ENCODE measurements at regions not wholly inside any gene's neighbourhood (a gene's known extent, or its start where the extent isn't known, plus 50 kb on each side); places are given as distances from the start of the nearest gene placed in this dataset.

- Histone ChIP-seq H3K9me3 (ENCODE audit: control insufficient read depth in 1 of 2, low read length in 2 of 2) (no peaks in the 10 kb centered on the region), H3K36me3 (ENCODE audit: control insufficient read depth in 1 of 2, insufficient read depth in 2 of 2, low read length in 2 of 2) (no peaks in the 10 kb centered on the region), H3K27me3 (ENCODE audit: low read depth, low read length) (no peaks in the 10 kb centered on the region), H3K4me3 (ENCODE audit: low read depth in 1 of 2, low read length in 2 of 2) (no peak overlapping the region), H3K27ac (ENCODE audit: low read length) (no peak overlapping the region), H3K4me1 (ENCODE audit: control insufficient read depth in 1 of 2, insufficient read depth in 2 of 2, low read length in 2 of 2) (no peaks in the 10 kb centered on the region)
Measured at GRCh38 chr18:28904789-28905364, 727.9 kb upstream of the CDH2 start.

- H3K36me3 ChIP-seq (ENCODE audit: control insufficient read depth in 1 of 2, insufficient read depth in 2 of 2, low read length in 2 of 2) = no peaks in the 10 kb centered on the region
- no peaks in the 10 kb centered on the region for H3K4me1 ChIP-seq (ENCODE audit: control insufficient read depth in 1 of 2, insufficient read depth in 2 of 2, low read length in 2 of 2)
- H3K27me3 ChIP-seq (ENCODE audit: low read depth, low read length) = no peaks in the 10 kb centered on the region
- no peak overlapping the region for H3K27ac ChIP-seq (ENCODE audit: low read length)
- H3K9me3 ChIP-seq (ENCODE audit: control insufficient read depth in 1 of 2, low read length in 2 of 2) = no peaks in the 10 kb centered on the region
- no peak overlapping the region for H3K4me3 ChIP-seq (ENCODE audit: low read depth in 1 of 2, low read length in 2 of 2)
Measured at GRCh38 chr18:28903306-28903705, 726.4 kb upstream of the CDH2 start.

GRCh38 chr18:28890791-28891190 is 713.9 kb upstream of the CDH2 start:
- H3K27me3 ChIP-seq (ENCODE audit: low read depth, low read length) = no peaks in the 10 kb centered on the region
- H3K4me1 ChIP-seq (ENCODE audit: control insufficient read depth in 1 of 2, insufficient read depth in 2 of 2, low read length in 2 of 2) = no peaks in the 10 kb centered on the region
- H3K4me3 ChIP-seq (ENCODE audit: low read depth in 1 of 2, low read length in 2 of 2) = no peak overlapping the region
- H3K27ac ChIP-seq (ENCODE audit: low read length) = no peak overlapping the region
- H3K9me3 ChIP-seq (ENCODE audit: control insufficient read depth in 1 of 2, low read length in 2 of 2) = peaks cover 0 to 3% of the 10 kb centered on the region in 2 donors
- no peaks in the 10 kb centered on the region for H3K36me3 ChIP-seq (ENCODE audit: control insufficient read depth in 1 of 2, insufficient read depth in 2 of 2, low read length in 2 of 2)

DNA sequence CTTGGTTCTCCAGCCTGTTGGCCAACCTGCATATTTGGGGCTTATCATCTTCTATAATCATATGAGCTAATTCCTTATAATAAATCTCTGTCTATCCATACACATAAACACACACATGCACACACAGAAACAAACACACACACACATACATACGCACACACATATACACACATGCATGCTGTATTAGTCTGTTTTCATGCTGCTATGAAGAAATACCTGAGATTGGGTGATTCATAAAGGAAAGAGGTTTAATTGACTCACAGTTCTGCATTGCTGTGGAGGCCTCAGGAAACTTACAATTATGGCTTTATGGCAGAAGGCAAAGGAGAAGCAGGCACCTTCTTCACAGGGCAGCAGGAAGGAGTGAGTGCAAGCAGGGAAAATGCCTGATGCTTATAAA is 707.4 kb upstream of the CDH2 start:
- Histone ChIP-seq H3K27me3 (ENCODE audit: low read depth, low read length) (no peaks in the 10 kb centered on the region), H3K36me3 (ENCODE audit: control insufficient read depth in 1 of 2, insufficient read depth in 2 of 2, low read length in 2 of 2) (no peaks in the 10 kb centered on the region), H3K27ac (ENCODE audit: low read length) (no peak overlapping the region), H3K4me1 (ENCODE audit: control insufficient read depth in 1 of 2, insufficient read depth in 2 of 2, low read length in 2 of 2) (no peaks in the 10 kb centered on the region), H3K4me3 (ENCODE audit: low read depth in 1 of 2, low read length in 2 of 2) (no peak overlapping the region), H3K9me3 (ENCODE audit: control insufficient read depth in 1 of 2, low read length in 2 of 2) (peaks cover 0 to 3% of the 10 kb centered on the region in 2 donors)

GRCh38 chr18:28880856-28881255 is 703.9 kb upstream of the CDH2 start:
- Histone ChIP-seq H3K9me3 (ENCODE audit: control insufficient read depth in 1 of 2, low read length in 2 of 2) (no peaks in the 10 kb centered on the region), H3K27ac (ENCODE audit: low read length) (no peak overlapping the region), H3K36me3 (ENCODE audit: control insufficient read depth in 1 of 2, insufficient read depth in 2 of 2, low read length in 2 of 2) (no peaks in the 10 kb centered on the region), H3K4me1 (ENCODE audit: control insufficient read depth in 1 of 2, insufficient read depth in 2 of 2, low read length in 2 of 2) (no peaks in the 10 kb centered on the region), H3K4me3 (ENCODE audit: low read depth in 1 of 2, low read length in 2 of 2) (no peak overlapping the region), H3K27me3 (ENCODE audit: low read depth, low read length) (no peaks in the 10 kb centered on the region)

DNA sequence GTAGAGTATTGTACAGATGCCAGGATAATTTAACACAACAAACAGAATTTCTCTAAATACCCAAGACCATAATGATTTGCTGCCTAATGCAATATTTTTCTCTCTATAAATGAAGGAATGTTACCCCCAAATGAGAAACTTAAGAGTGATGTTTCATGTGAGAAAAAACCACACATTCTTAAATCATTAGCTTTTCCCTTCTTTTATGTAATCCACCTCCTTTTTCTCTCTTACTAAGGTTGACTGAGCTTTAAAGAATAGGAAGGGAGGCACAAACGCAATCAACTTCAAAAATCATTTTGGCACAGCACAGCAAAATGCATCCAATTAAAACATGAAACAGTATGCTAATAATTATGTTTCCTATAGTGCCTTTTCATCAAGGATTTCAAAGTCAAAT is 698.1 kb upstream of the CDH2 start:
- Histone ChIP-seq H3K36me3 (ENCODE audit: control insufficient read depth in 1 of 2, insufficient read depth in 2 of 2, low read length in 2 of 2) (no peaks in the 10 kb centered on the region), H3K4me1 (ENCODE audit: control insufficient read depth in 1 of 2, insufficient read depth in 2 of 2, low read length in 2 of 2) (no peaks in the 10 kb centered on the region), H3K27ac (ENCODE audit: low read length) (no peak overlapping the region), H3K4me3 (ENCODE audit: low read depth in 1 of 2, low read length in 2 of 2) (no peak overlapping the region), H3K27me3 (ENCODE audit: low read depth, low read length) (no peaks in the 10 kb centered on the region), H3K9me3 (ENCODE audit: control insufficient read depth in 1 of 2, low read length in 2 of 2) (no peaks in the 10 kb centered on the region)

DNA sequence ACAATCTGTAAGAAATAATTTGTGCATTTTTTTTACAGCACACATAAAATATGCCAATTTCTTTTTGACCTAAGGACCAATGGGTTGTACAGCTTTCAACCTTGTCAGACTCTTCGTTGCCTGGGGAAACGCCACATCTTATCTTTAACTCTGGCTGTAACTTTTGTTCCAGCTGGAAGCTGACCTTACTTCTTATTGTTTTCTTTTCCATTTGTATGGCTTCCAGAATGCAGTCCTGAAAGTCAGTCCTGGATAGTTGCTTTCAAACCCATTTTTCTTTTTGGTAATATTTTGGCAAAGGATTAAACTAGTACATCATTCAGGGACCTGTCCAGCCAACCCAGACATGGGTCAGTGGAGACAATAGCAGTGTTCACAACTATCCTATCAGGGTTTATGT is 686.5 kb upstream of the CDH2 start:
- H3K4me3 ChIP-seq (ENCODE audit: low read depth in 1 of 2, low read length in 2 of 2) = no peak overlapping the region
- H3K36me3 ChIP-seq (ENCODE audit: control insufficient read depth in 1 of 2, insufficient read depth in 2 of 2, low read length in 2 of 2) = no peaks in the 10 kb centered on the region
- H3K27ac ChIP-seq (ENCODE audit: low read length) = no peak overlapping the region
- H3K9me3 ChIP-seq (ENCODE audit: control insufficient read depth in 1 of 2, low read length in 2 of 2) = no peaks in the 10 kb centered on the region
- H3K27me3 ChIP-seq (ENCODE audit: low read depth, low read length) = no peaks in the 10 kb centered on the region
- H3K4me1 ChIP-seq (ENCODE audit: control insufficient read depth in 1 of 2, insufficient read depth in 2 of 2, low read length in 2 of 2) = no peaks in the 10 kb centered on the region

- Histone ChIP-seq H3K9me3 (ENCODE audit: control insufficient read depth in 1 of 2, low read length in 2 of 2) (no peaks in the 10 kb centered on the region), H3K27me3 (ENCODE audit: low read depth, low read length) (no peaks in the 10 kb centered on the region), H3K4me3 (ENCODE audit: low read depth in 1 of 2, low read length in 2 of 2) (no peak overlapping the region), H3K4me1 (ENCODE audit: control insufficient read depth in 1 of 2, insufficient read depth in 2 of 2, low read length in 2 of 2) (no peaks in the 10 kb centered on the region), H3K27ac (ENCODE audit: low read length) (no peak overlapping the region), H3K36me3 (ENCODE audit: control insufficient read depth in 1 of 2, insufficient read depth in 2 of 2, low read length in 2 of 2) (no peaks in the 10 kb centered on the region)
Measured at GRCh38 chr18:28858248-28858647, 681.3 kb upstream of the CDH2 start.

GRCh38 chr18:28855989-28856388 is 679.1 kb upstream of the CDH2 start:
- H3K27me3 ChIP-seq (ENCODE audit: low read depth, low read length) = no peaks in the 10 kb centered on the region
- H3K9me3 ChIP-seq (ENCODE audit: control insufficient read depth in 1 of 2, low read length in 2 of 2) = no peaks in the 10 kb centered on the region
- no peak overlapping the region for H3K27ac ChIP-seq (ENCODE audit: low read length)
- no peaks in the 10 kb centered on the region for H3K4me1 ChIP-seq (ENCODE audit: control insufficient read depth in 1 of 2, insufficient read depth in 2 of 2, low read length in 2 of 2)
- no peaks in the 10 kb centered on the region for H3K36me3 ChIP-seq (ENCODE audit: control insufficient read depth in 1 of 2, insufficient read depth in 2 of 2, low read length in 2 of 2)
- no peak overlapping the region for H3K4me3 ChIP-seq (ENCODE audit: low read depth in 1 of 2, low read length in 2 of 2)

- Histone ChIP-seq H3K4me1 (ENCODE audit: control insufficient read depth in 1 of 2, insufficient read depth in 2 of 2, low read length in 2 of 2) (no peaks in the 10 kb centered on the region), H3K27ac (ENCODE audit: low read length) (no peak overlapping the region), H3K27me3 (ENCODE audit: low read depth, low read length) (no peaks in the 10 kb centered on the region), H3K4me3 (ENCODE audit: low read depth in 1 of 2, low read length in 2 of 2) (no peak overlapping the region), H3K9me3 (ENCODE audit: control insufficient read depth in 1 of 2, low read length in 2 of 2) (no peaks in the 10 kb centered on the region), H3K36me3 (ENCODE audit: control insufficient read depth in 1 of 2, insufficient read depth in 2 of 2, low read length in 2 of 2) (no peaks in the 10 kb centered on the region)
Measured at GRCh38 chr18:28855524-28855923, 678.6 kb upstream of the CDH2 start.

DNA sequence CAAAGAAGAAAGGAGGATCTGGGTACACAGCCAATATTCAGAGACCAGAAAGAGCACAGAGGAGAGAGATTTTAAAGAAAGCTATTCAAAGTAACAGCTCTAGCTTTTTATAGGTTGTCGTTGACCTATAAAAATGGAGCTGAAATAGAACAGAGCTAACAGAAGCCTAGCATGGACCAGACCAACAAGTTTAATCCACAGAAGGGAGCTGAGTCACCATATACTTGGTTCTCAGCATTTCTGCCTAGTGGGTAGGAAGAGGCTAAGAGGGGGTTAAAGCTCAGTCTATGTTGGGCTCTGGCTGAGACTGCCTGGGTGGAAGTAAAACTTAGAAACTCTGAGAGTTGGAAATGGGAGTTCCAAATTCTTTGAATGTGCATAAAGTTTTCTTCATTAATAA is 678.0 kb upstream of the CDH2 start:
- Histone ChIP-seq H3K9me3 (ENCODE audit: control insufficient read depth in 1 of 2, low read length in 2 of 2) (no peaks in the 10 kb centered on the region), H3K4me1 (ENCODE audit: control insufficient read depth in 1 of 2, insufficient read depth in 2 of 2, low read length in 2 of 2) (no peaks in the 10 kb centered on the region), H3K27me3 (ENCODE audit: low read depth, low read length) (no peaks in the 10 kb centered on the region), H3K4me3 (ENCODE audit: low read depth in 1 of 2, low read length in 2 of 2) (no peak overlapping the region), H3K27ac (ENCODE audit: low read length) (no peak overlapping the region), H3K36me3 (ENCODE audit: control insufficient read depth in 1 of 2, insufficient read depth in 2 of 2, low read length in 2 of 2) (no peaks in the 10 kb centered on the region)

DNA sequence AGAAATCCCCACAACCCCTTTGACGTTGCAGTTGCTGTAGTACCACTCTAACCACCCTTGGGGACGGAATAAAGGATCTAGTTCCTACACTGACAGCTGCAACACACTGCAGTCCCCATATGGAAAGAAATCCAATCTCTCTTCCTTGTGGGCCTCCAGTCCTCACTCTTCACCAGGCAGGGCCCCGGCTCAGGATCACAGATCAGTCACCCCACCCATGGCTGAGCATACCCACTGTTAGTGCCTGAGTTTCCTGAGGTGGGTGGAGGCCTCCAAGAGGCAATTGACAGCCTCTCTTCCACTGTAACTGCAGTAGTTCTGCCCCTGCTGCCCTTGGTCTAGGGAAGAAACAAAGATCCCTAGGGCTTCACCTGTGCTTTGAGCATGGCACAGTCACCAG is 670.0 kb upstream of the CDH2 start:
- Histone ChIP-seq H3K36me3 (ENCODE audit: control insufficient read depth in 1 of 2, insufficient read depth in 2 of 2, low read length in 2 of 2) (no peaks in the 10 kb centered on the region), H3K9me3 (ENCODE audit: control insufficient read depth in 1 of 2, low read length in 2 of 2) (no peaks in the 10 kb centered on the region), H3K27me3 (ENCODE audit: low read depth, low read length) (no peaks in the 10 kb centered on the region), H3K27ac (ENCODE audit: low read length) (no peak overlapping the region), H3K4me1 (ENCODE audit: control insufficient read depth in 1 of 2, insufficient read depth in 2 of 2, low read length in 2 of 2) (no peaks in the 10 kb centered on the region), H3K4me3 (ENCODE audit: low read depth in 1 of 2, low read length in 2 of 2) (no peak overlapping the region)

All from muscle layer of duodenum (tissue), 2 donors.